ENCODE measurements at regions not wholly inside any gene's neighbourhood (a gene's known extent, or its start where the extent isn't known, plus 50 kb on each side); places are given as distances from the start of the nearest gene placed in this dataset.

GRCh38 chr5:164861610-164862009 is 1356.2 kb downstream of the MAT2B start:
- DNase-seq (ENCODE audit: low read depth), result no peak

GRCh38 chr5:164868761-164869160 is 1363.3 kb downstream of the MAT2B start:
- DNase-seq (ENCODE audit: low read depth), result no peak

GRCh38 chr5:164869325-164869724 is 1363.9 kb downstream of the MAT2B start:
- DNase-seq (ENCODE audit: low read depth), result no peak

- no peak for DNase-seq (ENCODE audit: low read depth)
Measured at GRCh38 chr5:164876793-164877192, 1371.4 kb downstream of the MAT2B start.

GRCh38 chr5:164881442-164881841 is 1376.0 kb downstream of the MAT2B start:
- DNase-seq (ENCODE audit: low read depth), result no peak

- no peak for DNase-seq (ENCODE audit: low read depth)
Measured at GRCh38 chr5:164885179-164885578, 1379.8 kb downstream of the MAT2B start.

GRCh38 chr5:164893071-164893470 is 1387.7 kb downstream of the MAT2B start:
- no peak for DNase-seq (ENCODE audit: low read depth)

- DNase-seq (ENCODE audit: low read depth), result no peak
Measured at GRCh38 chr5:164898705-164899104, 1393.3 kb downstream of the MAT2B start.

- no peak for DNase-seq (ENCODE audit: low read depth)
Measured at GRCh38 chr5:164909673-164910072, 1404.3 kb downstream of the MAT2B start.

- DNase-seq (ENCODE audit: low read depth), result no peak
Measured at GRCh38 chr5:164921722-164922121, 1416.3 kb downstream of the MAT2B start.

GRCh38 chr5:164934039-164934438 is 1428.6 kb downstream of the MAT2B start:
- DNase-seq (ENCODE audit: low read depth), result no peak

- DNase-seq (ENCODE audit: low read depth), result no peak
Measured at GRCh38 chr5:164934561-164934960, 1429.1 kb downstream of the MAT2B start.

GRCh38 chr5:164941132-164941531 is 1435.7 kb downstream of the MAT2B start:
- no peak for DNase-seq (ENCODE audit: low read depth)

- DNase-seq (ENCODE audit: low read depth), result no peak
Measured at GRCh38 chr5:164950927-164951326, 1445.5 kb downstream of the MAT2B start.

- DNase-seq (ENCODE audit: low read depth), result no peak
Measured at GRCh38 chr5:164951570-164951969, 1446.2 kb downstream of the MAT2B start.

- DNase-seq (ENCODE audit: low read depth), result no peak
Measured at GRCh38 chr5:164958688-164959087, 1453.3 kb downstream of the MAT2B start.

- no peak for DNase-seq (ENCODE audit: low read depth)
Measured at GRCh38 chr5:164959761-164960160, 1454.3 kb downstream of the MAT2B start.

GRCh38 chr5:164962329-164962961 is 1457.0 kb downstream of the MAT2B start:
- no peak for DNase-seq (ENCODE audit: low read depth)

GRCh38 chr5:164966611-164967010 is 1461.2 kb downstream of the MAT2B start:
- no peak for DNase-seq (ENCODE audit: low read depth)

GRCh38 chr5:164967354-164967753 is 1461.9 kb downstream of the MAT2B start:
- no peak for DNase-seq (ENCODE audit: low read depth)

- no peak for DNase-seq (ENCODE audit: low read depth)
Measured at GRCh38 chr5:164972973-164973372, 1467.6 kb downstream of the MAT2B start.

- DNase-seq (ENCODE audit: low read depth), result no peak
Measured at GRCh38 chr5:164975986-164976385, 1470.6 kb downstream of the MAT2B start.

- DNase-seq (ENCODE audit: low read depth), result no peak
Measured at GRCh38 chr5:164980480-164980879, 1475.1 kb downstream of the MAT2B start.

- DNase-seq (ENCODE audit: low read depth), result no peak
Measured at GRCh38 chr5:164998142-164998541, 1492.7 kb downstream of the MAT2B start.

- DNase-seq (ENCODE audit: low read depth), result no peak
Measured at GRCh38 chr5:164998590-164998989, 1493.2 kb downstream of the MAT2B start.

Measured in ELR (cell line).